BLaER1 treated with 17β-estradiol and CSF1 and Interleukin-3, amounts not matched to agents 10 nM and 100 nM (cell line): ENCODE measurements at regions not wholly inside any gene's neighbourhood (a gene's known extent, or its start where the extent isn't known, plus 50 kb on each side); places are given as distances from the start of the nearest gene placed in this dataset.

Source experiments
- H3K27ac ChIP-seq, 11 experiments: shearing (Covaris generic); formaldehyde crosslinking; 2 replicates each; pipeline ENCODE4 v1.8.1; 2022
- H3K27me3 ChIP-seq, 11 experiments: shearing (Covaris generic); formaldehyde crosslinking; 2 replicates each; pipeline ENCODE4 v1.8.1; 2022
- H3K36me3 ChIP-seq, 11 experiments: shearing (Covaris generic); formaldehyde crosslinking; 2 replicates each; pipeline ENCODE4 v1.8.1; 2022
- H3K4me1 ChIP-seq, 10 experiments: shearing (Covaris generic); formaldehyde crosslinking; 2 replicates each; pipeline ENCODE4 v1.8.1; 2022
- H3K4me2 ChIP-seq, 11 experiments: shearing (Covaris generic); formaldehyde crosslinking; 2 replicates each; pipeline ENCODE4 v1.8.1; 2022
- H3K4me3 ChIP-seq, 10 experiments: shearing (Covaris generic); formaldehyde crosslinking; 2 replicates each; pipeline ENCODE4 v1.8.1; 2022
- H3K9ac ChIP-seq, 11 experiments: shearing (Covaris generic); formaldehyde crosslinking; 2 replicates each; pipeline ENCODE4 v1.8.1; 2022
- H3K9me3 ChIP-seq, 11 experiments: shearing (Covaris generic); formaldehyde crosslinking; replicated peaks in 1 of 11; 2 replicates each; pipeline ENCODE4 v1.8.1; 2022
- H4K20me1 ChIP-seq, 11 experiments: shearing (Covaris generic); formaldehyde crosslinking; 2 replicates each; pipeline ENCODE4 v1.8.1; 2022
- Cebpa-rat ChIP-seq, 11 experiments: shearing (Covaris generic); IDR thresholded peaks; 2 replicates each; pipeline ENCODE4 v1.8.1; 2022

- Histone ChIP-seq H3K4me2 (no peak overlapping the region), H3K27ac (no peak overlapping the region), H3K9ac (no peak overlapping the region), H3K36me3 (no peaks in the 10 kb centered on the region), H3K27me3 (no peaks in the 10 kb centered on the region), H4K20me1 (no peaks in the 10 kb centered on the region; a peak in 1 of 22 replicates), H3K4me1 (no peaks in the 10 kb centered on the region), H3K4me3 (no peak overlapping the region), H3K9me3 (no peaks in the 10 kb centered on the region)
- no peak for TF ChIP-seq Cebpa-rat (IDR thresholded peaks at IDR 0.05)
Observed at GRCh38 chr7:12882710-12883109, 195.3 kb downstream of the ARL4A start.

GRCh38 chr7:12884033-12884432 is 196.6 kb downstream of the ARL4A start:
- no peaks in the 10 kb centered on the region; a peak in 1 of 22 replicates for H4K20me1 ChIP-seq
- H3K27me3 ChIP-seq: no peaks in the 10 kb centered on the region
- H3K27ac ChIP-seq: no peak overlapping the region
- H3K4me2 ChIP-seq: no peak overlapping the region
- H3K4me3 ChIP-seq: no peak overlapping the region
- H3K4me1 ChIP-seq: no peaks in the 10 kb centered on the region
- H3K36me3 ChIP-seq: no peaks in the 10 kb centered on the region
- no peaks in the 10 kb centered on the region for H3K9me3 ChIP-seq
- TF ChIP-seq Cebpa-rat (IDR thresholded peaks at IDR 0.05): no peak
- no peak overlapping the region for H3K9ac ChIP-seq

GRCh38 chr7:12884856-12885440 is 197.5 kb downstream of the ARL4A start:
- H3K4me1 ChIP-seq: no peaks in the 10 kb centered on the region
- no peaks in the 10 kb centered on the region for H3K9me3 ChIP-seq
- no peak overlapping the region for H3K4me2 ChIP-seq
- H3K36me3 ChIP-seq: no peaks in the 10 kb centered on the region
- no peak overlapping the region for H3K9ac ChIP-seq
- H3K4me3 ChIP-seq: no peak overlapping the region
- H4K20me1 ChIP-seq: no peaks in the 10 kb centered on the region; a peak in 1 of 22 replicates
- no peak overlapping the region for H3K27ac ChIP-seq
- TF ChIP-seq Cebpa-rat (IDR thresholded peaks at IDR 0.05): no peak
- no peaks in the 10 kb centered on the region for H3K27me3 ChIP-seq

- Histone ChIP-seq H3K27me3 (no peaks in the 10 kb centered on the region), H3K4me2 (no peak overlapping the region), H4K20me1 (no peaks in the 10 kb centered on the region), H3K9me3 (no peaks in the 10 kb centered on the region; a peak in 1 of 22 replicates), H3K9ac (no peak overlapping the region), H3K4me3 (no peak overlapping the region), H3K36me3 (no peaks in the 10 kb centered on the region), H3K27ac (no peak overlapping the region), H3K4me1 (no peaks in the 10 kb centered on the region)
- no peak for TF ChIP-seq Cebpa-rat (IDR thresholded peaks at IDR 0.05)
Observed at GRCh38 chr7:12888717-12889116, 201.3 kb downstream of the ARL4A start.

- no peaks in the 10 kb centered on the region for H3K4me1 ChIP-seq
- H3K9me3 ChIP-seq: no peaks in the 10 kb centered on the region; a peak in 1 of 22 replicates
- no peak overlapping the region for H3K4me3 ChIP-seq
- H3K4me2 ChIP-seq: no peak overlapping the region
- no peaks in the 10 kb centered on the region for H3K27me3 ChIP-seq
- no peaks in the 10 kb centered on the region for H3K36me3 ChIP-seq
- no peak overlapping the region for H3K9ac ChIP-seq
- TF ChIP-seq Cebpa-rat (IDR thresholded peaks at IDR 0.05): no peak
- H4K20me1 ChIP-seq: no peaks in the 10 kb centered on the region
- H3K27ac ChIP-seq: no peak overlapping the region
Observed at GRCh38 chr7:12889391-12889790, 202.0 kb downstream of the ARL4A start.

GRCh38 chr7:12890586-12890985 is 203.2 kb downstream of the ARL4A start:
- Histone ChIP-seq H3K4me3 (no peak overlapping the region), H3K9ac (no peak overlapping the region), H3K4me2 (no peak overlapping the region), H3K4me1 (peaks cover 0 to under 1% (median 0%) of the 10 kb centered on the region in 10 experiments; a peak in 2 of 20 replicates), H3K27me3 (no peaks in the 10 kb centered on the region), H3K27ac (no peak overlapping the region), H3K36me3 (no peaks in the 10 kb centered on the region), H3K9me3 (no peaks in the 10 kb centered on the region; a peak in 1 of 22 replicates), H4K20me1 (no peaks in the 10 kb centered on the region)
- TF ChIP-seq Cebpa-rat (IDR thresholded peaks at IDR 0.05): no peak

GRCh38 chr7:12893292-12893691 is 205.9 kb downstream of the ARL4A start:
- no peak for TF ChIP-seq Cebpa-rat (IDR thresholded peaks at IDR 0.05)
- no peaks in the 10 kb centered on the region for H3K36me3 ChIP-seq
- H3K9ac ChIP-seq: no peak overlapping the region
- H4K20me1 ChIP-seq: no peaks in the 10 kb centered on the region
- no peak overlapping the region for H3K4me3 ChIP-seq
- no peaks in the 10 kb centered on the region; a peak in 1 of 22 replicates for H3K9me3 ChIP-seq
- no peak overlapping the region for H3K27ac ChIP-seq
- H3K27me3 ChIP-seq: no peaks in the 10 kb centered on the region
- H3K4me1 ChIP-seq: peaks cover 0 to 15% (median 0%) of the 10 kb centered on the region in 10 experiments; a peak in 6 of 20 replicates
- no peak overlapping the region for H3K4me2 ChIP-seq

- H3K4me2 ChIP-seq: no peak overlapping the region
- H3K4me3 ChIP-seq: no peak overlapping the region
- no peak for TF ChIP-seq Cebpa-rat (IDR thresholded peaks at IDR 0.05)
- no peaks in the 10 kb centered on the region for H4K20me1 ChIP-seq
- no peaks in the 10 kb centered on the region; a peak in 1 of 22 replicates for H3K9me3 ChIP-seq
- no peak overlapping the region for H3K27ac ChIP-seq
- no peaks in the 10 kb centered on the region for H3K36me3 ChIP-seq
- no peak overlapping the region for H3K9ac ChIP-seq
- H3K4me1 ChIP-seq: peaks cover 0 to 15% (median 0%) of the 10 kb centered on the region in 10 experiments; a peak in 6 of 20 replicates
- no peaks in the 10 kb centered on the region for H3K27me3 ChIP-seq
Observed at GRCh38 chr7:12895296-12895695, 207.9 kb downstream of the ARL4A start.

- Histone ChIP-seq H3K4me2 (peak overlapping the region in 3 of 11 experiments; percentile 30 to 57 (median 42); a peak in 6 of 22 replicates), H3K9ac (no peak overlapping the region), H3K4me1 (peaks cover 0 to 15% (median 0%) of the 10 kb centered on the region in 10 experiments; a peak in 6 of 20 replicates), H3K27ac (peak overlapping the region in 2 of 11 experiments; percentile 44 to 54; a peak in 4 of 22 replicates), H4K20me1 (no peaks in the 10 kb centered on the region), H3K9me3 (no peaks in the 10 kb centered on the region; a peak in 1 of 22 replicates), H3K4me3 (no peak overlapping the region), H3K36me3 (no peaks in the 10 kb centered on the region), H3K27me3 (no peaks in the 10 kb centered on the region)
- no peak for TF ChIP-seq Cebpa-rat (IDR thresholded peaks at IDR 0.05)
Observed at GRCh38 chr7:12896316-12896715, 208.9 kb downstream of the ARL4A start.

- H3K27ac ChIP-seq: no peak overlapping the region
- H3K9ac ChIP-seq: no peak overlapping the region
- peaks cover 0 to 15% (median 0%) of the 10 kb centered on the region in 10 experiments; a peak in 6 of 20 replicates for H3K4me1 ChIP-seq
- TF ChIP-seq Cebpa-rat (IDR thresholded peaks at IDR 0.05): no peak
- no peaks in the 10 kb centered on the region for H3K27me3 ChIP-seq
- no peaks in the 10 kb centered on the region for H4K20me1 ChIP-seq
- no peak overlapping the region for H3K4me3 ChIP-seq
- H3K36me3 ChIP-seq: no peaks in the 10 kb centered on the region
- H3K4me2 ChIP-seq: no peak overlapping the region
- H3K9me3 ChIP-seq: no peaks in the 10 kb centered on the region; a peak in 1 of 22 replicates
Observed at GRCh38 chr7:12898004-12898403, 210.6 kb downstream of the ARL4A start.
